ENCODE measurements at regions not wholly inside any gene's neighbourhood (a gene's known extent, or its start where the extent isn't known, plus 50 kb on each side); places are given as distances from the start of the nearest gene placed in this dataset.
A peak's percentile ranks its signal among the peaks of the same experiment; 100 is the strongest.

- H3K79me2 ChIP-seq (ENCODE audit: insufficient read depth, low read length), result no peaks in the 10 kb centered on the region
- no peaks in the 10 kb centered on the region for H3K9me3 ChIP-seq (replicated peaks in 1 of 2; ENCODE audit: control insufficient read depth in 1 of 2, insufficient read depth in 1 of 2, low read length in 2 of 2)
- Mint-ChIP-seq H3K27ac (peak overlapping the region in 6 of 7 donors; percentile 79 to 98 (median 95)), H3K27me3 (ENCODE audit: low read depth in 3 of 3) (no peaks in the 10 kb centered on the region), H3K4me3 (no peak overlapping the region), H3K9me3 (peaks cover 0 to 3% (median 0%) of the 10 kb centered on the region in 7 donors), H3K4me1 (peaks cover 46% of the 10 kb centered on the region), H3K36me3 (peaks cover 0 to 1% of the 10 kb centered on the region in 2 donors)
- H4K20me1 ChIP-seq (ENCODE audit: insufficient read depth, low read length), result no peaks in the 10 kb centered on the region
- peak overlapping the region in 1 of 2 donors; percentile 95 for H3K27ac ChIP-seq (ENCODE audit: low read depth in 1 of 2, low read length in 2 of 2)
- H3K27me3 ChIP-seq (ENCODE audit: control insufficient read depth in 2 of 2, insufficient read depth in 2 of 2, low read length in 2 of 2), result no peaks in the 10 kb centered on the region
- no peak for TF ChIP-seq CTCF (IDR thresholded peaks at IDR 0.05)
- WGBS (ENCODE audit: insufficient coverage), result 42% methylated on average over 4 of the region's 5 CpGs
- no peaks in the 10 kb centered on the region for H3K36me3 ChIP-seq (replicated peaks in 1 of 2; ENCODE audit: control insufficient read depth in 1 of 2, insufficient read depth in 2 of 2, low read length in 2 of 2)
- intact Hi-C loops (cut with micrococcal nuclease), result loop anchor here in 1 of 2 donors (2.0 to 5.0 kb wide), 2 partner anchors 134 to 466 kb away; partner anchors contain the start of gene SOCS6
- no peak overlapping the region for H2AFZ ChIP-seq (ENCODE audit: insufficient read depth, low read depth, low read length, poor library complexity, severe bottlenecking)
- H3K4me1 ChIP-seq (ENCODE audit: control insufficient read depth in 1 of 2, insufficient read depth in 2 of 2, low read length in 2 of 2), result peaks cover 42 to 44% of the 10 kb centered on the region in 2 donors
- H3K4me2 ChIP-seq (replicated peaks; ENCODE audit: extremely low read depth, low read length, poor library complexity, severe bottlenecking), result no peak overlapping the region
- no peak for DNase-seq
- no peak overlapping the region for H3K4me3 ChIP-seq (replicated peaks in 1 of 3; ENCODE audit: low read depth in 2 of 3, low read length in 3 of 3)
- H3K9ac ChIP-seq (ENCODE audit: insufficient read depth, low read length, poor library complexity, severe bottlenecking), result no peak overlapping the region
Measured at GRCh38 chr18:70423120-70423519, 134.3 kb downstream of the SOCS6 start.

GRCh38 chr18:70422391-70422965 is 133.6 kb downstream of the SOCS6 start:
- Mint-ChIP-seq H3K27ac (peak overlapping the region; percentile 92 to 99 (median 95)), H3K36me3 (peaks cover 0 to 1% of the 10 kb centered on the region in 2 donors), H3K4me3 (no peak overlapping the region), H3K9me3 (peaks cover 0 to 3% (median 0%) of the 10 kb centered on the region in 7 donors), H3K27me3 (ENCODE audit: low read depth in 3 of 3) (no peaks in the 10 kb centered on the region), H3K4me1 (peaks cover 46% of the 10 kb centered on the region)
- WGBS (ENCODE audit: insufficient coverage), result no CpG with 5 or more reads among the region's 1 CpG
- Histone ChIP-seq H3K9me3 (replicated peaks in 1 of 2; ENCODE audit: control insufficient read depth in 1 of 2, insufficient read depth in 1 of 2, low read length in 2 of 2) (no peaks in the 10 kb centered on the region), H3K27ac (ENCODE audit: low read depth in 1 of 2, low read length in 2 of 2) (peak overlapping the region in 1 of 2 donors; percentile 95), H2AFZ (ENCODE audit: insufficient read depth, low read depth, low read length, poor library complexity, severe bottlenecking) (no peak overlapping the region), H3K9ac (ENCODE audit: insufficient read depth, low read length, poor library complexity, severe bottlenecking) (no peak overlapping the region), H3K4me3 (replicated peaks in 1 of 3; ENCODE audit: low read depth in 2 of 3, low read length in 3 of 3) (peak overlapping the region in 1 of 3 experiments; percentile 2), H3K4me1 (ENCODE audit: control insufficient read depth in 1 of 2, insufficient read depth in 2 of 2, low read length in 2 of 2) (peaks cover 42 to 44% of the 10 kb centered on the region in 2 donors), H3K27me3 (ENCODE audit: control insufficient read depth in 2 of 2, insufficient read depth in 2 of 2, low read length in 2 of 2) (no peaks in the 10 kb centered on the region), H4K20me1 (ENCODE audit: insufficient read depth, low read length) (no peaks in the 10 kb centered on the region), H3K4me2 (replicated peaks; ENCODE audit: extremely low read depth, low read length, poor library complexity, severe bottlenecking) (peak overlapping the region; percentile 35), H3K79me2 (ENCODE audit: insufficient read depth, low read length) (no peaks in the 10 kb centered on the region), H3K36me3 (replicated peaks in 1 of 2; ENCODE audit: control insufficient read depth in 1 of 2, insufficient read depth in 2 of 2, low read length in 2 of 2) (no peaks in the 10 kb centered on the region)
- intact Hi-C loops (cut with micrococcal nuclease), result loop anchor here in 1 of 2 donors (2.0 to 5.0 kb wide), 2 partner anchors 134 to 465 kb away; partner anchors contain the start of gene SOCS6
- no peak for DNase-seq
- TF ChIP-seq CTCF (IDR thresholded peaks at IDR 0.05), result no peak

All from CD14-positive monocyte (primary cell).